IPS-18c (cell line): ENCODE measurements at regions not wholly inside any gene's neighbourhood (a gene's known extent, or its start where the extent isn't known, plus 50 kb on each side); places are given as distances from the start of the nearest gene placed in this dataset.
"Not testable (repeated sequence)": the region's sequence is repeated elsewhere in the genome, so short reads cannot be mapped to it uniquely, and the experiment has no call there.

Experiments used
- H3K4me3 ChIP-seq: 2 replicates; pipeline ENCODE4 v1.7.0; 2013; ENCODE audit warnings: low read depth, mild to moderate bottlenecking, low read length, moderate library complexity; ENCODE audit not compliant: insufficient read depth
- H3K9me3 ChIP-seq: one replicate; pipeline ENCODE4 v1.6.1; 2013; ENCODE audit warnings: mild to moderate bottlenecking, low read length, moderate library complexity; ENCODE audit not compliant: control insufficient read depth, insufficient read depth

DNA sequence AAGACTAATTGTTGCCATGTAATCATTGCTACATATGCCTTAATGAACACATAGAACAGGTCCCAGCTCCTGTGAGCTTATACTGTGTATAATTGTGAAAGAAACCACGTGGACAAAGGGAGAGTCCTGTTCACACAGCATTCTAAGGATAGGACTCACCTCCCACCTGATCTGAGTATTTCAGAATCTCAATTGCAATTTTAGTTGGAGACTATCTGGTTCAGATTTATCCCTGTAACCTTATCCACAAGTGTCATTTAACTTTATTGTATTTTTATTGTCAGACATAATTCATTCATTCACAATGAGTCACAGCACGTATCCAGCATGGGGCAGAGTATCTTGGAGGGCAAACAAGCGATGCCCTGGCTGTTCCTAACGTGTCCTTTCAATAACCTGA, 448.3 kb downstream of the NTRK2 start:
- peaks cover 2% of the 10 kb centered on the region for H3K9me3 ChIP-seq
- no peak overlapping the region for H3K4me3 ChIP-seq

GRCh38 chr9:85115473-85115872, 445.9 kb downstream of the NTRK2 start:
- Histone ChIP-seq H3K4me3 (no peak overlapping the region), H3K9me3 (no peaks in the 10 kb centered on the region)

DNA sequence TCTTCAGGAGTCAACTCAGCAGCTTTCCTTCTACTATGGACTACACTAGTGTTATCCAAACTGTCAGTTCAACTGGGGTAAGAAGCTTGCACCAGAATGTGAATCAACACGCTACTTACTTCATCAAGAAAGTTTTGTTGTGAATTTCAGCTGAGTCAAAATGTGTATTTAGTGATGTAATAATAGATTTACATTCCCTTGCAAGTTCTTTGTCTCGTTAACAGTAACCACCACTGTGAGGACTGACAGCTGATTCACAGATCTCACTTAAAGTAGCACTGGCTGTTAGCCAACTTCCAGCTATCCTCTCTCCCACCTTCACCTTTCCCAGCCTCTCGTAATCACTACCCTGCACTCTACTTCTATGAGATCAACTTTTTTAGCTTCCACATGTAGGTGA, 445.3 kb downstream of the NTRK2 start:
- Histone ChIP-seq H3K4me3 (no peak overlapping the region), H3K9me3 (no peaks in the 10 kb centered on the region)

DNA sequence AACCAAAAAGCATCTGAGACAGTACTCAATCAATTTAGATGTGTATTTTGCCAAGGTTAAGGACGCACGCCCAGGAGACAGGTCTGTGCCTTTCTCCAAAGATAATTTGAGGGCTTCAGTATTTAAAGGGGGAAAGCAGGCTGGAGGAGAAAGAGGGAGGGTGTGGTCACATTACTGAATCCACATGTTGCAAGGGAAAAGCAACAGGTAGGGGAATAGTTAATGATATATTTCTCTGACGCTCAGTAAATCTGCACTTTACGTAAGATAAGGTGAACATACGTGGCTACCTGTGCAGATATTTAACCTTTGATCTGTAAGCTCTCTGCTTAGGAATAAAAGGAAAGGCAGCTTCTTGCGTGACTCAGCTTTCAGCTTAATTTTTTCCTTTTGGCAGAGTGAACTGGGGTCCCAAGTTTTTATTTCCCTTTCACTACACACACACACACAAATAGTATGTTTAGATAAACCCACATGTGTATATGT, 443.4 kb downstream of the NTRK2 start:
- H3K9me3 ChIP-seq: no peaks in the 10 kb centered on the region
- no peak overlapping the region for H3K4me3 ChIP-seq

- H3K4me3 ChIP-seq: no peak overlapping the region
These were observed 442.9 kb downstream of the NTRK2 start for GRCh38 chr9:85112391-85112790.

GRCh38 chr9:85108746-85109145, 439.2 kb downstream of the NTRK2 start:
- Histone ChIP-seq H3K4me3 (no peak overlapping the region), H3K9me3 (no peaks in the 10 kb centered on the region)

More at GRCh38 chr9:85112391-85112790, 442.9 kb downstream of the NTRK2 start:
- no peaks in the 10 kb centered on the region for H3K9me3 ChIP-seq

GRCh38 chr9:85108229-85108628, 438.7 kb downstream of the NTRK2 start:
- Histone ChIP-seq H3K9me3 (no peaks in the 10 kb centered on the region), H3K4me3 (no peak overlapping the region)

DNA sequence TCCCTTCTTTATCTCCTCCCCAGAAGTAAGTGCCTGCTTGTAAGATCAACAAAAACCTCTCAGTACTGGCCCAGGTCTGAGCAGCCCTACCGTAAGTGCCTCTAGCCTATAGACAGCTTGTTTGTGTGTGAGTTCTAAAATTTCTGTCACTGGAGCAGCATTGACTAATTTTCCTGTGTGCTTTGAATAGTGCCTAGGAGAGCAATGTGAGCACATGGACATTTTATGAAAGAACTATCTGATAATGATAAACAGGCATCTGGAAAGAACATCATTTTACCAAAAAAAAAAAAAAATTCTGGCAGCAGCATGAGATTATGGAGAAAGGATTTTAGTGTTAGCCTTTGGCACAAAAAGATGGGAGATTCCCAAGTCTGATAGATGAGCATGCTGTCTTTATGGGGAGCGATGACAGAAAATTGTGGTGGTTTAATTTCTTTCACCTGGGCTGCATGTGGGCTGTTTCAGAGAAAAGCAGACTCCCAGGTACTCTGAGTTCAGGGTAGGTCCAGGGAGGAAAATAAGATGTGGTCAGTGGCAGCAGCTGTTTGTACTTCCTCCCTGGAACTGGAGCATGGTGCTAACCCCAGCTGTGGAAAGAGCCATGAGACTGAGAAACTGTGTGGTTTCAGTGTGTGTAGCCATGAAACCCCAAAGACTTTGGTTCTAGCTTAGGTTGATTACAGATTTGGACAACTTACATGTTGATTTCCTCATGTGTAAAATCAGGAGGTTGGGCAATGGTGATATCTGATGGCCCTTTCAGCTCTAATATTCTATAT, 419.9 kb downstream of the NTRK2 start:
- Histone ChIP-seq H3K4me3 (no peak overlapping the region), H3K9me3 (peaks cover 2% of the 10 kb centered on the region)

DNA sequence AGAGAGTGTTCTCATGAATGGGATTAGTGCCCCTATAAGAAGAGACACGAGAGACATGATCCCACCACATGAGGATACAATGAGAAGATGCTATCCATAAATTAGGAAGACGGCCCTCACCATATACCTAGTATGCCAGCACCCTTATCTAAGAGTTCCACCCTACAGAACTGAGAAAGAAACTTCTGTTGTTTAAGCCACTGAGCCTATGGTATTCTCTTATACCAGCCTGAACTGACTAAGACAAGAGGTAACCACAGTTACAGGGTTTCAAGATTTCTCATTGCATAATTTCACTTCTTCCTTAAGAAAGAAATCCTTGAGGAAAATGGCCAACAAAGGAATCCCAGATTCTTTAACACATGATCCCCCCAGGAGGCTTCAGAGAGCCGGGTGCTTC, 412.4 kb downstream of the NTRK2 start:
- peaks cover 2% of the 10 kb centered on the region for H3K9me3 ChIP-seq
- no peak overlapping the region for H3K4me3 ChIP-seq

GRCh38 chr9:85079349-85079748, 409.8 kb downstream of the NTRK2 start:
- H3K9me3 ChIP-seq: peaks cover 2% of the 10 kb centered on the region
- H3K4me3 ChIP-seq: no peak overlapping the region

- H3K4me3 ChIP-seq: no peak overlapping the region
- peaks cover 2% of the 10 kb centered on the region for H3K9me3 ChIP-seq
These were observed 408.4 kb downstream of the NTRK2 start for GRCh38 chr9:85077944-85078343.

- H3K4me3 ChIP-seq: peak overlapping the region; percentile 44; the same call in 1 of the 2 replicates
- H3K9me3 ChIP-seq: not testable (repeated sequence)
These were observed 407.6 kb downstream of the NTRK2 start for GRCh38 chr9:85077146-85077545.
